Suprapubic skin (tissue), 4 donors: ENCODE measurements at regions not wholly inside any gene's neighbourhood (a gene's known extent, or its start where the extent isn't known, plus 50 kb on each side); places are given as distances from the start of the nearest gene placed in this dataset.

Experiments used
- DNase-seq, 2 donors: peaks; one replicate each; pipeline ENCODE4 v3.0.0-alpha.2; 2019; ENCODE audit warnings: low spot score in 2 of 2
- H3K27ac ChIP-seq: fragments of 200-600 bp; sonication (generic); one replicate; pipeline ENCODE4 v1.5.1; 2019
- H3K27me3 ChIP-seq: fragments of 200-600 bp; sonication (generic); one replicate; pipeline ENCODE4 v1.5.1; 2019
- H3K36me3 ChIP-seq: fragments of 200-600 bp; sonication (generic); one replicate; pipeline ENCODE4 v1.5.1; 2019
- H3K4me1 ChIP-seq: fragments of 200-600 bp; sonication (generic); one replicate; pipeline ENCODE4 v1.5.1; 2019
- H3K4me3 ChIP-seq: fragments of 200-600 bp; sonication (generic); one replicate; pipeline ENCODE4 v1.5.1; 2019; ENCODE audit warnings: mild to moderate bottlenecking
- H3K9me3 ChIP-seq: fragments of 200-600 bp; sonication (generic); one replicate; pipeline ENCODE4 v1.5.1; 2019
- CTCF ChIP-seq, 2 donors: fragments of 200-600 bp in 1 of 2; fragments of 450-650 bp in 1 of 2; sonication (generic) in 1 of 2; IDR thresholded peaks; one replicate each; pipeline ENCODE4 v1.5.1; 2016 to 2019; ENCODE audit warnings: antibody characterized with exemption in 2 of 2, mild to moderate bottlenecking in 1 of 2, moderate library complexity in 1 of 2
- EP300 ChIP-seq: sonication (generic); formaldehyde crosslinking; IDR thresholded peaks from one replicate; pipeline ENCODE4 v1.6.1; 2017; ENCODE audit warnings: antibody characterized with exemption
- POLR2A ChIP-seq, 2 donors: fragments of 450-650 bp; IDR thresholded peaks; one replicate each; pipeline ENCODE4 v1.6.1; 2017; ENCODE audit warnings: antibody characterized with exemption in 2 of 2, mild to moderate bottlenecking in 2 of 2, moderate library complexity in 2 of 2
- POLR2AphosphoS5 ChIP-seq, 3 donors: sonication (generic); formaldehyde crosslinking; IDR thresholded peaks; one replicate each; pipeline ENCODE4 v1.6.1; 2017; ENCODE audit warnings: antibody characterized with exemption in 3 of 3
- WGBS: methylation state at CpG from one replicate; pipeline ENCODE4 v1.1.5; 2018; 5-methylcytosine and 5-hydroxymethylcytosine counted together

GRCh38 chr6:3663811-3664210 lies 87.7 kb downstream of the PXDC1 start:
- no peaks in the 10 kb centered on the region for H3K27me3 ChIP-seq
- no peaks in the 10 kb centered on the region for H3K9me3 ChIP-seq
- no peak for DNase-seq
- WGBS, result 85% methylated on average over 6 of the region's 6 CpGs
- H3K4me1 ChIP-seq, result no peaks in the 10 kb centered on the region
- TF ChIP-seq POLR2A (IDR thresholded peaks at IDR 0.05) (no peak), POLR2AphosphoS5 (IDR thresholded peaks at IDR 0.05) (no peak), CTCF (IDR thresholded peaks at IDR 0.05) (no peak), EP300 (no peak)
- no peak overlapping the region for H3K27ac ChIP-seq
- H3K4me3 ChIP-seq, result no peak overlapping the region
- no peaks in the 10 kb centered on the region for H3K36me3 ChIP-seq

- H3K36me3 ChIP-seq, result no peaks in the 10 kb centered on the region
- WGBS, result 84% methylated on average over 8 of the region's 8 CpGs
These were observed 88.4 kb downstream of the PXDC1 start for GRCh38 chr6:3663081-3663480.

GRCh38 chr6:3661390-3661789 lies 90.1 kb downstream of the PXDC1 start:
- TF ChIP-seq EP300 (no peak), POLR2AphosphoS5 (IDR thresholded peaks at IDR 0.05) (no peak), POLR2A (IDR thresholded peaks at IDR 0.05) (no peak), CTCF (IDR thresholded peaks at IDR 0.05) (no peak)
- DNase-seq, result no peak
- H3K27ac ChIP-seq, result no peak overlapping the region
- H3K27me3 ChIP-seq, result no peaks in the 10 kb centered on the region
- no peaks in the 10 kb centered on the region for H3K36me3 ChIP-seq
- no peak overlapping the region for H3K4me3 ChIP-seq
- 88% methylated on average over 12 of the region's 12 CpGs for WGBS
- H3K4me1 ChIP-seq, result no peaks in the 10 kb centered on the region
- H3K9me3 ChIP-seq, result no peaks in the 10 kb centered on the region

More at GRCh38 chr6:3663081-3663480, 88.4 kb downstream of the PXDC1 start:
- Histone ChIP-seq H3K27ac (no peak overlapping the region), H3K4me3 (no peak overlapping the region), H3K4me1 (no peaks in the 10 kb centered on the region), H3K9me3 (no peaks in the 10 kb centered on the region), H3K27me3 (no peaks in the 10 kb centered on the region)
- no peak for DNase-seq
- TF ChIP-seq EP300 (no peak), CTCF (IDR thresholded peaks at IDR 0.05) (no peak)

GRCh38 chr6:3660473-3660872 lies 91.0 kb downstream of the PXDC1 start:
- H3K4me1 ChIP-seq, result no peaks in the 10 kb centered on the region
- TF ChIP-seq POLR2AphosphoS5 (IDR thresholded peaks at IDR 0.05) (no peak), EP300 (no peak), CTCF (IDR thresholded peaks at IDR 0.05) (no peak), POLR2A (IDR thresholded peaks at IDR 0.05) (no peak)
- H3K4me3 ChIP-seq, result no peak overlapping the region
- DNase-seq, result no peak
- 95% methylated on average over 8 of the region's 8 CpGs for WGBS
- no peaks in the 10 kb centered on the region for H3K9me3 ChIP-seq
- H3K27me3 ChIP-seq, result no peaks in the 10 kb centered on the region
- H3K36me3 ChIP-seq, result no peaks in the 10 kb centered on the region
- H3K27ac ChIP-seq, result no peak overlapping the region

- Histone ChIP-seq H3K36me3 (no peaks in the 10 kb centered on the region), H3K27me3 (no peaks in the 10 kb centered on the region), H3K4me3 (no peak overlapping the region), H3K4me1 (no peaks in the 10 kb centered on the region), H3K9me3 (no peaks in the 10 kb centered on the region), H3K27ac (no peak overlapping the region)
- DNase-seq, result no peak
- no peak for TF ChIP-seq CTCF (IDR thresholded peaks at IDR 0.05)
- no peak for TF ChIP-seq POLR2AphosphoS5 (IDR thresholded peaks at IDR 0.05)
- no peak for TF ChIP-seq POLR2A (IDR thresholded peaks at IDR 0.05)
- no peak for TF ChIP-seq EP300
- WGBS, result 88% methylated on average over 6 of the region's 6 CpGs
These were observed 91.8 kb downstream of the PXDC1 start for GRCh38 chr6:3659748-3660147.
